ENCODE measurements at regions not wholly inside any gene's neighbourhood (a gene's known extent, or its start where the extent isn't known, plus 50 kb on each side); places are given as distances from the start of the nearest gene placed in this dataset.

- H3K36me3 Mint-ChIP-seq (ENCODE audit: low read depth), result no peaks in the 10 kb centered on the region
- CTCF ChIA-PET, result no interaction called here
- ATAC-seq (ENCODE audit: low read depth) (no peak), DNase-seq (no peak)
- POLR2A ChIA-PET, result no interaction called here
- H3K4me1 Mint-ChIP-seq, result no peaks in the 10 kb centered on the region
- TF ChIP-seq CTCF (IDR thresholded peaks at IDR 0.05), result no peak
- peaks cover 6% of the 10 kb centered on the region for H3K9me3 Mint-ChIP-seq
- no peak overlapping the region for H3K27ac Mint-ChIP-seq
- no peak overlapping the region for H3K4me3 Mint-ChIP-seq
- no peaks in the 10 kb centered on the region for H3K27me3 Mint-ChIP-seq
- intact Hi-C loops (cut with micrococcal nuclease), result no loop called here
Observed at GRCh38 chr3:28738425-28738824, 389.8 kb upstream of the AZI2 start.

- ChIA-PET CTCF (no interaction called here), POLR2A (no interaction called here)
- Mint-ChIP-seq H3K27me3 (no peaks in the 10 kb centered on the region), H3K27ac (no peak overlapping the region), H3K4me1 (no peaks in the 10 kb centered on the region), H3K4me3 (no peak overlapping the region), H3K9me3 (peaks cover 2% of the 10 kb centered on the region), H3K36me3 (ENCODE audit: low read depth) (no peaks in the 10 kb centered on the region)
- intact Hi-C loops (cut with micrococcal nuclease), result no loop called here
- DNase-seq (no peak), ATAC-seq (ENCODE audit: low read depth) (no peak)
- no peak for TF ChIP-seq CTCF (IDR thresholded peaks at IDR 0.05)
Observed at GRCh38 chr3:28739647-28740046, 391.0 kb upstream of the AZI2 start.

GRCh38 chr3:28743271-28743670, 394.6 kb upstream of the AZI2 start:
- ChIA-PET POLR2A (no interaction called here), CTCF (no interaction called here)
- Mint-ChIP-seq H3K4me3 (no peak overlapping the region), H3K27me3 (no peaks in the 10 kb centered on the region), H3K27ac (no peak overlapping the region), H3K36me3 (ENCODE audit: low read depth) (no peaks in the 10 kb centered on the region), H3K4me1 (no peaks in the 10 kb centered on the region), H3K9me3 (no peaks in the 10 kb centered on the region)
- DNase-seq, result no peak
- intact Hi-C loops (cut with micrococcal nuclease), result no loop called here
- no peak for TF ChIP-seq CTCF (IDR thresholded peaks at IDR 0.05)
- ATAC-seq (ENCODE audit: low read depth), result no peak

- Mint-ChIP-seq H3K4me1 (no peaks in the 10 kb centered on the region), H3K36me3 (ENCODE audit: low read depth) (no peaks in the 10 kb centered on the region), H3K27me3 (no peaks in the 10 kb centered on the region), H3K9me3 (no peaks in the 10 kb centered on the region), H3K27ac (no peak overlapping the region), H3K4me3 (no peak overlapping the region)
- POLR2A ChIA-PET, result no interaction called here
- CTCF ChIA-PET, result no interaction called here
- TF ChIP-seq CTCF (IDR thresholded peaks at IDR 0.05), result no peak
- no peak for ATAC-seq (ENCODE audit: low read depth)
- intact Hi-C loops (cut with micrococcal nuclease), result no loop called here
- DNase-seq, result no peak
Observed at GRCh38 chr3:28743831-28744230, 395.2 kb upstream of the AZI2 start.

- POLR2A ChIA-PET, result no interaction called here
- Mint-ChIP-seq H3K4me1 (no peaks in the 10 kb centered on the region), H3K27me3 (no peaks in the 10 kb centered on the region), H3K36me3 (ENCODE audit: low read depth) (no peaks in the 10 kb centered on the region), H3K4me3 (no peak overlapping the region), H3K27ac (no peak overlapping the region), H3K9me3 (peaks cover 12% of the 10 kb centered on the region)
- intact Hi-C loops (cut with micrococcal nuclease), result no loop called here
- CTCF ChIA-PET, result no interaction called here
- ATAC-seq (ENCODE audit: low read depth) (no peak), DNase-seq (no peak)
- no peak for TF ChIP-seq CTCF (IDR thresholded peaks at IDR 0.05)
Observed at GRCh38 chr3:28745436-28745835, 396.8 kb upstream of the AZI2 start.
